ENCODE measurements at regions not wholly inside any gene's neighbourhood (a gene's known extent, or its start where the extent isn't known, plus 50 kb on each side); places are given as distances from the start of the nearest gene placed in this dataset.
"Not testable (repeated sequence)": the region's sequence is repeated elsewhere in the genome, so short reads cannot be mapped to it uniquely, and the experiment has no call there.

DNA sequence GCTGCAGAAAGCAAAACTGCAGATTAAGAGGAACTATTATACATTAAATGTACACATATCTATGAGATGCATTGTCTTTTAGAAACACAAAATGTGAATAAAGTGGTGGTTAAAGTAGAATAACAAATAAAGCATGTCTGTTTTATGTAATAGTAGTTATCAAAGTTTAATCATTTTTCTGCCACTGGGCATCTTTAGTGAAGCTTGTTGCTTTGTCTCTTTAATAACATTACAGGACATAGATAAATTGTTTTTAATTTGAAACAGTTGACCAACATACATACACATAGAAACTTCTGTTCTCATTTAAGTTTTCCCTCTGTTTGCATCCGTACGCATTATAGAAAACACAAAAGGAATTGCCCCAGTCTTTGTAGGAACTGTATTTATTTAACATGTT lies 1700.0 kb upstream of the ADGRL3 start:
- no peak for DNase-seq (ENCODE audit: low read depth)

DNA sequence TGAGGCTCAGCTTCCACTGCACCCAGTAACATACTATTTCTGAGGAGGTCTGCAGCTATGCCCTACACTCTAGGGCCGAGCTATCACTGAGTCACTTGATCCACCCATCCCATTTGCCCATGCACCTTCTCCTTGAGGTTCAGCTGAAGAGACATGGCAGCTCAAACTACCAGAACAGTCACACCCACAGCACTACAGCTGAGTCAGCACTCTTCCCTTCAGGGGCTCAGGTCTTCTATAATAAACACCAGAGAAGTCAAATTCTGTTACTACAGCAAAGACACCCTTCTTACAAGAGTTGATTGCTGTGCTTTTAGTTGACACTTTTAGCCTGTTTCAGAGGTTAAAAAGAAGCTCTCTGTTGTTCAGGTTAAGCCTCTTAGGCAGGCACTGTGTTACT lies 1696.4 kb upstream of the ADGRL3 start:
- DNase-seq (ENCODE audit: low read depth), result no peak

DNA sequence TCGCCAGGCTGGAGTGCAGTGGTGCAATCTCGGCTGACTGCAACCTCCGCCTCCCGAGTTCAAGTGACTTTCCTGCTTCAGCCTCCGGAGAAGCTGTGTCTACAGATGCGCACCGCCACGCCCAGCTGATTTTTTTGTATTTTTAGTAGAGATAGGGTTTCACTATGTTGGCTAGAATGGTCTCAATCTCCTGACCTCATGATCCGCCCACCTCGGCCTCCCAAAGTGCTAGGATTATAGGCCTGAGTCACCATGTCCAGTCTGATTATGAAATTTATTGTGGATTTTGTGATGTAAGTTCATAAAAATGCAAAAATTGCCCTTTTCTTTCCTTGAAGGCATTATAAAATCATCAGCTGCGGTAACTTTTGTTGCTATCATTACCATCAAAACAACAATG lies 1688.3 kb upstream of the ADGRL3 start:
- DNase-seq (ENCODE audit: low read depth), result peak; percentile 7

DNA sequence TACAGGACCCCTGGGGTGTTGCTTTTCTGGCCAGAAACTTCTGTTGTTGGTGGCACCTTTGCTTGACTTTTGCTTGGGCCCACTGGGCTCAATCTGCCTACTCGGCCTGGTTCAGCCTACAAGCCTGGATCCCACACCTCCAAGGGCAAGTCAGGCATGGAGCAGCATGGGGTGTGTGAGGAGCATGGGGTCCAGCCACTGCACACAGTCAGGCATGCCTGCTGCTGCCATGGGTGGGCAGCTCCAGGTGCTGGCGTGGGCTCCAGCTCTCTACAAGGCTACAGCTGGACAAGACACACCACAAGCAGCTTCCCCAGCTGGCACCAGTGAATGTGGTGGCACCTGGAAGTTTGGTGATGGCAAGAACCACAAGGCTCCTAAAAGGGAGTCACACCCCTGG lies 1683.1 kb upstream of the ADGRL3 start:
- no peak for DNase-seq (ENCODE audit: low read depth)

GRCh38 chr4:59518005-59518823 lies 1681.9 kb upstream of the ADGRL3 start:
- no peak for DNase-seq (ENCODE audit: low read depth)

GRCh38 chr4:59525885-59526284 lies 1674.2 kb upstream of the ADGRL3 start:
- no peak for DNase-seq (ENCODE audit: low read depth)

GRCh38 chr4:59535541-59535940 lies 1664.6 kb upstream of the ADGRL3 start:
- no peak for DNase-seq (ENCODE audit: low read depth)

- no peak for DNase-seq (ENCODE audit: low read depth)
Observed at GRCh38 chr4:59536428-59536827, 1663.7 kb upstream of the ADGRL3 start.

DNA sequence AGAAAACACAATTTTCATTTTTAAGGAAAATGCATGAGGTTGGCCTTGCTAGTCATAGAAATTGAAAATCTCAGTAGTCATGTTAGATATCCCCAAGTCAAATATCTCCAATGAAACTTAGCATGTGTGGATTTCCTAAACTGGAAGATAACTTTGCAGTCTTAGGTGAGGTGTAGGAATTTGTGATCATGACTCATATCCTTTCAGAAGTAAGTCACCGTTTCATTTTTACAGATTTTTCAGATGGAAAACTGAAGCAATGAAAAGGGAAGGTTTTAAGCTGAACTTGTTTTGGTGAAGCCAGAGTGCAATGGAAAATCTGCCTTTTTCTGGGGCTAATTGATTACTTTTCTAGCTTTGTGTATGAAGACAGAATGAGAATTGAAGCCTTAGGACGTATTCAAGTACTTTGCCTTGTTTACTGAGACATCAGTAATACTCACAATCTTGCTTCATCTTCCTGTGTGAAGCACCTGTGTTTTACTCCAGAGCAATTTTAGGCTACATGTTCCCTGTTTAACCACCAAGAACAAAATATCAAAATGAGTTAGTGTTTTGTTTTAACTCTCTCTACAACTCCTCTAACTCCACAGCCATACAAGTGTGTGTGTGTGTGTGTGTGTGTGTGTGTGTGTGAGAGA lies 1662.8 kb upstream of the ADGRL3 start:
- DNase-seq (ENCODE audit: low read depth), result no peak

- DNase-seq (ENCODE audit: low read depth), result no peak
Observed at GRCh38 chr4:59539401-59539800, 1660.7 kb upstream of the ADGRL3 start.

DNA sequence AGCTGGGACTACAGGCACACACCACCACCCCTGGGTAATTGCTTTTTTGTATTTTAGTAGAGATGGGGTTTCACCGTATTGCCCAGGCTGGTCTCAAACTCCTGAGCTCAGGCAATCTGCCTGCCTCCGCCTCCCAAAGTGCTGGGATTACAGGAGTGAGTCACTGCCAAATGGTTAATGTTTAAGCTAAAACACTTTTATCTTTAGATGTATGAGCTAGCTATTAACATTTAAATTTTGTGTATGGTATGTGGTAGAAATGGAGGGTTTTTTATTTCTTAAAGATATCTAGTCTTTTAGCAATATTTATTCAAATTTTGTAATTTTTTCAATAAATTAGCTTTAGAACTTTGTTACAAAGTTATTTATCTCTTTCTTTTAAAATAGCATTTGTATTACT lies 1659.8 kb upstream of the ADGRL3 start:
- no peak for DNase-seq (ENCODE audit: low read depth)

DNA sequence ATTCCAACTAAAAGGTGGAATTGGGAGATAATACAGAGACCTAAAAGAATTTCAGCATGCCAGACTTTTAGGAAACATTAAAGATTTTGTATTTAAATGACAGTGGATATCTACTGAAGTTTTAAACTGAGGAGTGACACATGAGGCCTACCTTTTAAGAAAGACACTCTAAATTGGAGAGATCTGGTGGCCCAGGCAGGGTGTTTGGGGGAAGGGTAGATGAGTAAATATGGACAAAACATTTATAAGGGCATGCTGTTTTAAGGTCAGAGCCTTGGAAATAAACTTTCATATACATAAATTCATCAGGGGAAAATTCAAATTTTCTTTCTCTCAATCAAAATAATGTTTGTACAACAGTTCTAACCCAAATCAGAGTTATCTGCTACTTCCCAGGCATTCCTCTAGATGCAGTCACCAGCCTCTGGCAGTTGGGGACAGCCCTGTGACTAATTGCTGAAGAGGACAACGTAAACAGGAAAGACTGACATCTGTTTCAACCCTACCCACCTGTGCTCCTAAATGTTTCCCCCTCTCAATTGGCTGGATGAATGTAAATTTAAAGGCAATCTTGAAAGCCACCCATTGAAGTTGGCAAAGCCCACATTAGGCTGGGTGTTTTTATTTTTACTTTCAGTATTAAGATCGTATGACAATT lies 1646.9 kb upstream of the ADGRL3 start:
- DNase-seq (ENCODE audit: low read depth), result peak; percentile 7

DNA sequence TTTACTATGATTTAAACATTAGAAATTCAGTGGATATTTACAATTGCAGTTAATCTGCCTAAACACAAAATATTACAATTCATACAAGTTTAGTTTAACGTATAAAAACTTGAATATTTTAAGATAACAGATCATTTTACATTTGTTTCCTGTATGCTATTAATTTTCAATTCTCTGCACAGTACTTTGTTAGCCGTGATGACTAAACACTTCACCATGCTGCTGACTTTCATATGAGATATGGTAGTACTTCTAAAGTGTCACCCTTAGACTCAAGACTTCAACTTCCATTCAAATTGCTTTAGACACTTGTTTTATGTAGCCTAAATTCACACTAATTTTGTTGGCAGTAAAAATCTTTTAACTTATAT lies 1646.4 kb upstream of the ADGRL3 start:
- peak; percentile 9 for DNase-seq (ENCODE audit: low read depth)

DNA sequence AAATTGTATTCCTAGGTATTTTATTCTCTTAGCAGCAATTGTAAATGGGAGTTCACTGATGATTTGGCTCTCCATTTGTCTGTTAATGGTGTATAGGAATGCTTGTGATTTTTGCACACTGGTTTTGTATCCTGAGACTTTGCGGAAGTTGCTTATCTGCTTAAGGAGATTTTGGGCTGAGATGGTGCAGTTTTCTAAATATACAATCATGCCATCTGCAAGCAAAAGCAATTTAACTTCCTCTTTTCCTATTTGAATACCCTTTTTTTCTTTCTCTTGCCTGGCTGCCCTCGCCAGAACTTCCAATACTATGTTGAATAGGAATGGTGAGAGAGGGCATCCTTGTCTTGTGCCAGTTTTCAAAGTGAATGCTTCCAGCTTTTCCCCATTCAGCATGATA lies 1643.9 kb upstream of the ADGRL3 start:
- DNase-seq (ENCODE audit: low read depth), result not testable (repeated sequence)

GRCh38 chr4:59560141-59560648 lies 1639.9 kb upstream of the ADGRL3 start:
- not testable (repeated sequence) for DNase-seq (ENCODE audit: low read depth)

GRCh38 chr4:59565836-59566235 lies 1634.3 kb upstream of the ADGRL3 start:
- DNase-seq (ENCODE audit: low read depth), result no peak

GRCh38 chr4:59570860-59571476 lies 1629.2 kb upstream of the ADGRL3 start:
- DNase-seq (ENCODE audit: low read depth), result no peak

DNA sequence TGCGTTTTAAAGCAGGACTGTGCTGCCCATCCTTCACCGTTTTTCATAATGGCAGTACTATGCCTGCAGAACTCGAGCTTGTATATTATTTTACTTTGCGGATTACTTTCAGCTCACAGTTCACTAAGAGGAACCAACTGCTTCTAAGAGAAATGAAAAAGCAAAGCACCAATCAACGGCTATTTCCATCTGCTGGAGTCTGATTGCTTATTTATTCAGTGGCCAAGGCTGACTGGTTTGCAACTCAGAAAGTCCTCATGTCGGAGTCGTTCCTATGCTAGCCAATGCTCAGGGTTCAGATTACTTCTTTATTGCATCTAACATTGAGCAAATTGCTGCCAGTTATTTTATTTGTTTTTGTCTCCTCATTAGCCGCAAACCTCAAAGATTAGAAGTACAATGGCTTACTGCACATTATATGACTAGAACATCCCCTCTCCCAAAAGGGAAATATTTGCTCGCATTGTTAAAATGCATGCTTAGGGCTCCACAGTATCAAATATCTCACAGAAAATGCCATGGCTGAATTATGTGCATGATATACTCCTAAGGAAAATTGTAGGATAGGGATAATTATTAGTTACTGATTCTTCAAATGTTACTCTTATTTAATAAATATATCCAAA lies 1628.2 kb upstream of the ADGRL3 start:
- no peak for DNase-seq (ENCODE audit: low read depth)

GRCh38 chr4:59583845-59584568 lies 1616.1 kb upstream of the ADGRL3 start:
- DNase-seq (ENCODE audit: low read depth), result no peak

DNA sequence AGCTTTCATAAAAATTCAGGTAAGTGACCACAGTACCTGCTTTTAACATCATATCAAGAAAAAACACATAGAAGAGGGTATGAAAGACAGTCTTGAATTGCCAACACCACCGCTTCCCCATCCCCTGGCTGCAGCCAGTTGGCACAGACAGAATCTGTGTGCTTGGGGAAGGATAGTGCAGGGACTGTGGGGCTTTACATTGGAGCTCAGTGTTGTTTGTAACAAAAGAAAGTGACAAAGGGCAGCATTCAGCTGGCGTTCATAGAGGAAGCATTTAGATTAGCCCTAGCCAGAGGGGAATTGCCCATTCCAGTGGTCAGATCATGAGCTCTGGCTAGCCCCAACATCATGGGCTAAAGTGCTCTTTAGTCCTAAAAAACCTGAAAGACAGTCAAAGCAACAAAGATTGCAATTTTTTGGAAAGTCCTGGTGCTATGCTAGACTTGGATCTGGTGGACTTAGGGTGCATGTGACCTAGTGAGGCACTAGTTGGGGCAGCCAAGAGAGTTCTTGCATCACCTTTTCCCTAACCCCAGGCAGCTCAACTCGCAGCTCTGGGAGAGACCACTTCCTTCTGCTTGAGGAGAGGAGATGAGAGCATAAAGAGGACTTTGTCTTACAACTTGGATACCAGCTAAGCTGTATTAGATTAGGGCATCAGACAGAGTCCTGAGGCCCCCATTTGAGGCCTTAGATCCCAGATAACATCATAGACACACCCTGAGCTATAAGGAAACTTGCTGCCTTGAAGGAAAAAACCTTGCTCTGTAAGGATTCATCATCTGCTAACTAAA lies 1602.4 kb upstream of the ADGRL3 start:
- DNase-seq (ENCODE audit: low read depth), result no peak

DNA sequence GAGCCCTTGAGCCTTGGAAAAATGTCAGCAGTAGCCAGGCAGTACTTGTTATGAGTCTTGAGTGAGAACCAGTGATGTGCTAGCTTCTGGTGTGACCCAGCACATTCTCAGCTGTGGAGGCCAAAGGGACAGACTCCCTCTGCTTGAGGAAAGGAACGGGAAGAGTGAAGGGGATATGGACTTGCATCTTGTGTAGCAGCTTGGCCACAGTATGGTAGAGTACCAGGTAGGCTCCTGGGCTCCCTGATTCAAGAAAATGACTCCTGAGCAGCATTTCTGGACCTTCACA lies 1601.9 kb upstream of the ADGRL3 start:
- no peak for DNase-seq (ENCODE audit: low read depth)

All from HS-27A (cell line).